ENCODE measurements at regions not wholly inside any gene's neighbourhood (a gene's known extent, or its start where the extent isn't known, plus 50 kb on each side); places are given as distances from the start of the nearest gene placed in this dataset.

- TF ChIP-seq, protein P1, sequence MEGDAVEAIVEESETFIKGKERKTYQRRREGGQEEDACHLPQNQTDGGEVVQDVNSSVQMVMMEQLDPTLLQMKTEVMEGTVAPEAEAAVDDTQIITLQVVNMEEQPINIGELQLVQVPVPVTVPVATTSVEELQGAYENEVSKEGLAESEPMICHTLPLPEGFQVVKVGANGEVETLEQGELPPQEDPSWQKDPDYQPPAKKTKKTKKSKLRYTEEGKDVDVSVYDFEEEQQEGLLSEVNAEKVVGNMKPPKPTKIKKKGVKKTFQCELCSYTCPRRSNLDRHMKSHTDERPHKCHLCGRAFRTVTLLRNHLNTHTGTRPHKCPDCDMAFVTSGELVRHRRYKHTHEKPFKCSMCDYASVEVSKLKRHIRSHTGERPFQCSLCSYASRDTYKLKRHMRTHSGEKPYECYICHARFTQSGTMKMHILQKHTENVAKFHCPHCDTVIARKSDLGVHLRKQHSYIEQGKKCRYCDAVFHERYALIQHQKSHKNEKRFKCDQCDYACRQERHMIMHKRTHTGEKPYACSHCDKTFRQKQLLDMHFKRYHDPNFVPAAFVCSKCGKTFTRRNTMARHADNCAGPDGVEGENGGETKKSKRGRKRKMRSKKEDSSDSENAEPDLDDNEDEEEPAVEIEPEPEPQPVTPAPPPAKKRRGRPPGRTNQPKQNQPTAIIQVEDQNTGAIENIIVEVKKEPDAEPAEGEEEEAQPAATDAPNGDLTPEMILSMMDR (IDR thresholded peaks at IDR 0.05; ENCODE audit: low read depth, low read length), result peak; percentile 10; the same call in 1 of the 2 replicates
- TF ChIP-seq EZH2phosphoT487 (IDR thresholded peaks at IDR 0.05; ENCODE audit: low read depth), result no peak
These were observed 70.5 kb upstream of the SLCO4A1 start for GRCh38 chr20:62571669-62572344.
